Stimulated activated naive CD8-positive, alpha-beta T cell treated with anti-CD3 and anti-CD28 coated beads, Interleukin-15, Interleukin-2, amounts not matched to agents 100 U/mL and 50 U/mL, for 24 hours (primary cell): ENCODE measurements at regions not wholly inside any gene's neighbourhood (a gene's known extent, or its start where the extent isn't known, plus 50 kb on each side); places are given as distances from the start of the nearest gene placed in this dataset.
"Not testable (repeated sequence)": the region's sequence is repeated elsewhere in the genome, so short reads cannot be mapped to it uniquely, and the experiment has no call there.

ENCODE experiments used
- ATAC-seq: fragments of 150-1000 bp; cut with Tn5 transposase; one replicate; pipeline ENCODE4 v1.10.0; 2021
- DNase-seq: peaks from one replicate; pipeline ENCODE4 v3.0.0; 2021

- DNase-seq (no peak), ATAC-seq (no peak)
These were observed 142.2 kb upstream of the MRPS22 start for GRCh38 chr3:139201446-139202225.

DNA sequence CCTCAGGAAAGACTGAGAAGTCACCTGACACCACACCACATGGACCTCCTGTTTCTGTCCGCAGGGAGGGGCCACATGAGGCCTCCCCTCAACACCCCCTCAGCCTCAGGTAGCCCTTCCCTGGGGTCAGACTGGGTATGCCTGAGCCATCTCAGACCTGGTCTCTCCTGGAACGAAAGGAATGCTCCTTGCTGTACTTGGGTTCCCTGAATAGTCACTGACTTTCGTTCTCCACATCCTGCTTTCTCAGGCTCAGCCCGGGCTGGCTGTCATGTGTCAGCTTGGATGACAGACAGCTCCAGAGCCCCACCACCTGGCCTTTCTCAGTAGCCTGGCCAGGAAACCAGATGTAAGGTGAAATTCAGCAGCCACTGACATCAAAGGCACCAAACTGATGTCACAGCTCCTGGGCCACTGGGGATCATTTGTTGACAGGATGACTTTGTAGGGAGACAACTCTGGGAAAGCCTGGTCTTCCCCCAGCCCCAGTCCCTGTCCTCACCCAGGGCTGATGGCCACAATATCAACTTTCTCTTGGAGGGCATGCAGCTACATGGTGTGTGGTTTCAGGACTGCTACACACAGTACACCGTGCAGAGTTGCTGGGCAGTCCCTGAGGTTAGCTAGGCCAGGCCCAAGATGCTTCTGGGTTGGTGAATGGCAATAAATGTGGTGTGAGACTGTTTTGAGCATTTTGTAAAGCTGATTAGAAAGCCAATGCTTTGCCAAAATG is 141.4 kb upstream of the MRPS22 start:
- ATAC-seq (no peak), DNase-seq (no peak)

DNA sequence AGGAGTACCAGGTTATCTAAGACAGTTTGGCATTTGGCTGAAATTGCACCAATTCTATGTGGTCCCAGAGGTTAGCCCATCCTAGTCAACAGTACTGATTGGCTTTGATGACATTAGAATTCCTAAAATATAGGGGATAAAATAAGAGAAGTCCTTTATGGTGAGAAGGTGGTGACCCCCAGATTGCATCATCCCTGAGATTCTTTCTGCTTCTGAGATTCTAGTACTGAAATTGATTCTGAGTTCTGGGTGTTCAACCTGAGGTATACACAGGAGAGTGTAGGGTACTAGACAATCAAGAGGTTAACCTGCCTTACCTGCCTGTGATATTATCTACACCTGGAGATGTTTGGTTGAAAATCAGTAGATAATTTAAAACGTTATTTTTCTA is 140.9 kb upstream of the MRPS22 start:
- no peak for DNase-seq
- no peak for ATAC-seq

- no peak for DNase-seq
- no peak for ATAC-seq
These were observed 140.1 kb upstream of the MRPS22 start for GRCh38 chr3:139203752-139204151.

GRCh38 chr3:139204728-139205127 is 139.1 kb upstream of the MRPS22 start:
- ATAC-seq = no peak
- DNase-seq = no peak

DNA sequence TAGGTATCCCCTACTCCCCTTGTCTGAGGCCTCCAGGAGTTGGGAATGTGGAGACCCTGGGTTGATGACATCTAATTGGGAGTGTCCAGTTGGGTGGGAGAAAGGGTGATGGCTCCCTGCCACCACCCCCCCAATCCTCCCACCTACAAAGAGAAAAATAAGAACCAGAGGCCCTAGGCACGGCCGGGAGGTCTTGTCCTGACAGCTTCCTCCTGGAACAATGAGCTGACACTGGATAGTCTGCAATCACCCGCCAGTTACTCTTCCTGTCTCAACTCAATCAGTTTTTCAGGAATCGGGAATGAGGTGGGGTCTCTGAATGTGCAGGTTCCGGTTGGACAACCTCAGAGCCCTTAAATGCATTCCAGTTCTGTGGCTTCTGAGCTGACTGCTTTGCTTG is 129.9 kb upstream of the MRPS22 start:
- no peak for ATAC-seq
- no peak for DNase-seq

DNA sequence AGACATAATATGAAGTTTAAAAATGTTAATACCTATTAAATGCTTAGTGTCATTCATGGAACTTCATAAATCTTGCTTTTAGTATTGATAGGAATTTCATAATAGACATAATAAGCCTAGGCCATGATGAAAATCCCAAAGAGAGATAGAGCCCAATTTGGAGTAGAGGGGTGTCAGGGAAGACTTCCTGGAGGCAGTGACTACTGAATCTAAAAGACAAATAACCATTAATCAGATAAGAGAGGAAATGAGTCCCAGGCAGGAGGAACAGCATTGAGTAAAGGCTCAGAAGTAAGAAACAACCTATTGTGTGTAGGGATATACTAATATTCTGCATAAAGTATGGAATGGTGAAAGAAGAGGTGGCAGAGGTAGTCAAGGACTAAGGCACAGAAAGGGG is 126.9 kb upstream of the MRPS22 start:
- DNase-seq = no peak

DNA sequence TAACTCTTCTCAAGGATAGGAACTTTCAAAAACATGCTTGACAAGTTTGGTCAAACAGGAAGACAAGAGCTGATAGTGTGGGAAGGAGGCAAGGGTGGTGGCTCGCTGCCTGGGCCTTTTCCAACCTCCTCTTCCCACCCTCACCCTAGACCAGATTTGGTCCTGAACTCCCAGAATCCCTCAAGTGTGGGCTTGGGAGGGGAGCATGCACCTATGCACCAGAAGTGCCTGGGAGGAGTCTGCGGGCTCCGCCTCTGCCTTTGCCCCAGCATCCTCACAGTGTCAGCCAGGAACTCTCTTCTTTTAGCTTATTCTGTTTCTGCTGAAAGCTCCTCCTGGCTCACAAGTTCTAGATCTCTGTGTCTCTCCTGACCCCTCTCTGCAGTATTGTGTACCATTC is 126.2 kb upstream of the MRPS22 start:
- DNase-seq (no peak), ATAC-seq (no peak)

More for the DNA sequence above, 126.9 kb upstream of the MRPS22 start:
- no peak for ATAC-seq

- no peak for DNase-seq
- ATAC-seq = no peak
These were observed 125.8 kb upstream of the MRPS22 start for GRCh38 chr3:139218046-139218445.

DNA sequence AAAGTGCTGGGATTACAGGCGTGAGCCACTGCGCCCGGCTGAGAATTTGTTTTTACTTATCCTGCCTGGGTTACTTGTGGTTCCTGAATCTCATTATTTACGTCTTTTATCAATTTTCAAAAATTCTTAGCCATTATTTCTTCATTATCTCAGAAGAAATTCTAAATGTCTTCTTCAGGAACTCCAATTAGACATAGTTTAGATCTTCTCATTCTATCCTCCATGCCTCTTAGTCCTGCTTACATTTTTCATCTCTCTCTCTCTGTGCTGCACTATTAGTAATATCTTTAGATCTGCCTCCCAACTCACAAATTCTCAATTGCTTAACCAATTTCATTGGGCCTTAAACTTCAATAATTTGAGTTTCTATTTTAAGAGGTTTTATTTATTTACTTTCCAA is 124.4 kb upstream of the MRPS22 start:
- ATAC-seq = no peak
- DNase-seq = no peak

DNA sequence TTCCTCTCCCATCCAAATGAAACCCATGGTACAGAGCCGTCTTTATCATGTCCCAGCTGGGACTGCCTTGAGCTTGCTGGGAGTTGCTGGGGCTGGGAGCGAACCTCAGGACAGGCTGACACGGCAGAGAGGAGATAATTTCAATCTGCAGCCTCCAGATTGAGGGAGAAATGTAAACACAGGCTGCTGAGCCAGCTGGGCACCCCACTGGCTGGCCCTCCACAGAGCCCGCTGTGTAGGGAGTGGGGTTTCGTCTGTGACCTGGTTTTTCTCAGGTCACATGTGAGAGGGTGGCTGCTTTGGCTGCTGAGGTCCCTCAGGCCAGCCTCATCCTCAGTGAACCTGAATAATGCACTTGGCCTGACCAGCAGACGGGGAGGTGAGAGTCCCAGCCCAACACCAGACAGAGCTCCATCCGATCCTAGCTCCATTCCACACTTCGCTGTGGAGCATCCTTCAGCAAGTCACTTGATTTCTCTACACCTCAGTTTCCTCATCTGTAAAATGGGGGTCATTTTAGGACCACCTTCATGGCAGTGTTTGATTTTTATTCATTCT is 121.6 kb upstream of the MRPS22 start:
- DNase-seq (no peak), ATAC-seq (no peak)

DNA sequence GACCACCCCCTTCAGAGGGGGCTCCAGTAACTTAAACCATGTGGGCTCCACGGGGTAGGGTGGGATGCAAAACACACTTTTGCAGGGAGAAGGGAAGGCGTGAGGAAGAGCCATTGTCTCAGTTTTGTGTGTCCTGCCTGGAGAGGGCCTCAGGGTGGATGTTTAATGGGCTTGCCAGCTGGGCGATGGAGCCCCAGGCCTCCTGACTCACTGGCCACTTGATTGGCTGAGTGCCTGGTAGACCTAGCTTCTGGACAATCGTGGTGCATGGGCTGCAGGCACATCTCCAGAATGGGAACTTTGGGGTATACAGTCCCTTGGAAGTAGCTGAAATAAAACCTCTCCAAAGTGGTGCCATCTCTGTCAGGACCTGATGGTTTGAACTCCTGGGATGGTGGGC is 118.3 kb upstream of the MRPS22 start:
- DNase-seq = no peak

DNA sequence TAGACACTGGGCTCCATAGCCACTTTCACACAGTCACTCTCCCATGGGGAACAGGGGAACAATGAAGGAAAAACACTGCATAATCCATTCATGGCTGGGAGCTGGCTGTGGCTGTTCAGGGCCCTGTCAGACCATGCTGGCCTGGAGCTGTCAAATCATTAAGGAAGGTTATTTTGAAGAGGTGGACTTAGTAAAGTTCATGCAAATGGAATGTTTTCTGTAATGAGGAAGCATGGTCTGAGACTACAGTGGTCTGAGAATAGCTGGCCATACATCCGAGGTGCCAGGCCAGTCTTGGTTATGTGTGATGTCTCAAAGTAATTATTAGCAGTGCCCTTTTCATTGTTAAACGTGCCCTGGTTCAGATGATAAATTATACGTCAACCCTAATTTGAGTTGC is 117.1 kb upstream of the MRPS22 start:
- DNase-seq (no peak), ATAC-seq (no peak)

More for the DNA sequence above, 118.3 kb upstream of the MRPS22 start:
- ATAC-seq = no peak

- DNase-seq (no peak), ATAC-seq (no peak)
These were observed 116.7 kb upstream of the MRPS22 start for GRCh38 chr3:139227165-139227564.

DNA sequence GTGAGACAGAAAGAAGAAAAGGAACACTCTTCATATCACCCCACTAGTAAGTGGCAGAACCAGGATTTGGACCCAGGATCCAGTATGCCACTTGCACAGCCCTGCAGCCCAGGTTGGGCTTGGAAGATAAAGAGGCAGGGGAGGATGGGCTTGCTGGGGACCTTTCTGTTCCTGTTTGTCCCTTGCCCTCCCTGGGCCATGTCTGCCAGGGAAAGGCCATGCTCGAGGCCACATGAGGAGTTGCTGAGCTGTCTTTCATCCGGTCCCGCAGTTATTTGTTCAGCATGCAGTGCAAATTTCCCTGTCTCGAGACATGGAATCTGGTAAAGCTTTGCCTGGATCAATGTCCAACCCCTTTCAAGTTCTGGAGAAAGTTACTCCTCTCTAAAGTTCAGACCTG is 116.0 kb upstream of the MRPS22 start:
- DNase-seq (no peak), ATAC-seq (no peak)

DNA sequence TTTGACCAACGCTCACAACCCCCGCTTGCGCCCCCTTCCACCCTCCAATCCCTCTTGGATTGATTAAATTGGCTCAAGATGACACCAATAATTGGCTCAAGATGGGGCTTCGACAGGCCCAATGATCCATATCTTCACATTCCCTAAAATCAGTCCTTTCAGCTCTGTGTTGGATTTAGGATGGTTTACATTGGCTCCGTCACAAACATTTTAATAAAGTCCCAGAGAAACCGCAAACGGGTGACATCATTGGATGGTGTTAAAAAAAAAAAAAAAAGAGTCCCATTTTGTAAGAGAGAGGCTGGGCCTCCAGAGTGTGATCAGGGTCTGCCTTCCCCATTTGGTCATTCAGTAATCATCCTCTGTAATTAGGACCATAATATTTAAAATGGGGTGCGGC is 113.4 kb upstream of the MRPS22 start:
- no peak for DNase-seq
- ATAC-seq = no peak

GRCh38 chr3:139231555-139232281 is 112.1 kb upstream of the MRPS22 start:
- no peak for DNase-seq
- ATAC-seq = no peak

DNA sequence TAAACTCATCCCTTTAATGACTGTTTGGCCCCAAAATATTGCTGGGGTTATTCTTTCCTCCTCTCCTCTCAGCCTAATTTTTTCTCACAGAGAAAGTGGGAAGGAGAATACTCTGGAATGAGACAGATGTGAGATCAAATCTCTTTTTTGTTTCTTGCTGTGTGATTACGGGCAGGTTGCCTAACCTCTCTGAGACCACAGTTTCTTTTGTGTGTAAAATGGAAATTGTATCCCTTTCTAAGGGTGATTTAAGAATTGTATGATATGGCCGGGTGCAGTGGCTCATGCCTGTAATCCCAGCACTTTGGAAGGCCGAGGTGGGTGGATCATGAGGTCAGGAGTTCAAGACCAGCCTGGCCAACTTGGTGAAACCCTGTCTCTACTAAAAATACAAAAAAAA is 111.5 kb upstream of the MRPS22 start:
- DNase-seq, ATAC-seq: not testable (repeated sequence)

DNA sequence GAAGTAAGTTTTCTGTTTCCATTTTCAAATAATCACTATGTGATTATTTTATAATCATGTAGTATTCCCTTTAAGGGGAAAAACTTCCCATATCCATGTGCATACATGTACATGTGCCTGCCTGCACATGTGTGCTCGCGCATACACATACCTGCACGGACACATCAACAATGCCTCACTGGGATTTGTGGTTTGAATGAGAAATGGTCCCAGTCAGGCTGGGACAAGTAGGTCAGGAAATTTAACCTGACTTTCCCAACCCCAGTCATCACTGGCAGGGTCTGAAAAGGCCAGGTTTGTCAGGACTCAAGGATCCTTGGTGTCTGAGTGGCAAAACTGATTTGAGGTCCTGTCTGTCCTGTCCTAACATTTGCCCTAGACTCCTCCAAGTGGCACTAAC is 109.3 kb upstream of the MRPS22 start:
- DNase-seq (no peak), ATAC-seq (no peak)

DNA sequence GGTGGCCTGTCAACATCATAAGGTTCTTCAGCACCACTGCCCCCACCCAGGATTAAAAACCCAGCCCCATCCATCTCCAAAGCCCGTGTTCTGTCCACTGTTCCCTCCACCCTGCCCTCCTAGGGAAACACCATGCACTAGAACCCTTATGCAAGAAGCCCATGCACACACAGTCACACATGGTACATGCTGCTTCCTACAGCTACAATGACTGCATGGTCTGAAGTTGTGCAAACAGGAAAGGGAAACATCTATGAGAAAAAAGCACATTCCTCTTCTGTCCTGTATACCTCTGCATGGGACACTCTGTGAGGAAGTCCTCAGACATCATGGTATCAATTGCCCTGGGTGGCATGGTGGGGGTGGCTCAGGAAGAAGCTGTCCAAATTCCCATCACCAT is 108.6 kb upstream of the MRPS22 start:
- DNase-seq = no peak
- ATAC-seq = no peak

GRCh38 chr3:139236336-139236735 is 107.5 kb upstream of the MRPS22 start:
- no peak for DNase-seq
- ATAC-seq = no peak

DNA sequence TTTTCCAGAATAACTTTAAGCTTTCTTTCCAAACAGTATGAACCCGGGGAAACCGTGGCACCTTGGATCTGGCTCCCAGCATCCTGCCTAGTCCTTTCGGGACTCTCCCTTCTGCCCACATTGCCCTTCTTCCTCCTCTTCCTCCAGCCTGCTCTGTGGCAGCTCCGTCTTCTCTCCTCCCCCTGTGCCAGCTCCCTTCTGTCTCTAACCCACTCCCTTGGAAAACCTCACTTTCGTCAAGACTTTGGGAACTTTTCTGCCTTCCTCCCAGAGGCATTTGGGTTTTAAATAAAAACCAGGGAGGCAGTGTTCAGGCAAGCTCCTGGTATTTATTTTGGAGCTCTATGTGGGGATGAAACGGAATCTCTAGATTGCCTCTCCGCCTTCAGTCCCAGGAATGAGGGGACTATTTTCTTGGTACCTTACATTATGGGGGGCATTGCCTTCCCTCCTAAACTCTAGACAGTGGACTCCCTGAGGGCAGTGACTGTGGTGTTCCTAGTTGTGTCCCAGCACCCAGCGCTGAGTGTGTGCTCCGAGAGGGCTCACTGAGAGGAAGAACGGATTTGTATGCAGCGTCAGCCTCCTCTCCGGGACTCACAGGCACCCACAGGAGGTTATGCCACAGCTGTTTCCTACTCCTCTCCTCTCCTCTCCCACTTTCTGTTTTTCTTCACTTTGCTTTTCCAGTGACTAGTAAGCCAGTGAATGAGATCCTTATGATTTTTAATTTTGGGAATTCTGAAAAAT is 105.4 kb upstream of the MRPS22 start:
- no peak for ATAC-seq
- no peak for DNase-seq
